ENCODE measurements at regions not wholly inside any gene's neighbourhood (a gene's known extent, or its start where the extent isn't known, plus 50 kb on each side); places are given as distances from the start of the nearest gene placed in this dataset.

DNA sequence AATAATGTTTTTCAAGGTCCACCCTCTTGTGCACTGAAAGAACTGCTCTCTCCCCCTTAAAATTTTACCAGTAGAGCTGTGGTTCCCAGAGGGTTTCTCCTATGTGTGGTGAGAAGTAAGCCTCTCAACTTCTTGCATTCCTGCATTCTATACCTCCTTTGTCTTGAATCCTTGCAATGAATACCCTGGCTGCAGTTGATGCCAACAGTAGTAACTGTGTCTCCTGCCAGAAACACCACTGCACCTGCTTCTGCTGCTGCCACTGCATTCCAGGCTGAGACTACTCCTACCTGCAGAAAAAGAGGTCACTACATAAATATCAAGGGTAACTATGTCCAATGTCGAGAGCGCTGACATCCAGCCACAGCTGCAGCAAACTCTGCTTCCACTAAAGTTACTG, 203.7 kb downstream of the TMEM167A start:
- TF ChIP-seq, protein P1, sequence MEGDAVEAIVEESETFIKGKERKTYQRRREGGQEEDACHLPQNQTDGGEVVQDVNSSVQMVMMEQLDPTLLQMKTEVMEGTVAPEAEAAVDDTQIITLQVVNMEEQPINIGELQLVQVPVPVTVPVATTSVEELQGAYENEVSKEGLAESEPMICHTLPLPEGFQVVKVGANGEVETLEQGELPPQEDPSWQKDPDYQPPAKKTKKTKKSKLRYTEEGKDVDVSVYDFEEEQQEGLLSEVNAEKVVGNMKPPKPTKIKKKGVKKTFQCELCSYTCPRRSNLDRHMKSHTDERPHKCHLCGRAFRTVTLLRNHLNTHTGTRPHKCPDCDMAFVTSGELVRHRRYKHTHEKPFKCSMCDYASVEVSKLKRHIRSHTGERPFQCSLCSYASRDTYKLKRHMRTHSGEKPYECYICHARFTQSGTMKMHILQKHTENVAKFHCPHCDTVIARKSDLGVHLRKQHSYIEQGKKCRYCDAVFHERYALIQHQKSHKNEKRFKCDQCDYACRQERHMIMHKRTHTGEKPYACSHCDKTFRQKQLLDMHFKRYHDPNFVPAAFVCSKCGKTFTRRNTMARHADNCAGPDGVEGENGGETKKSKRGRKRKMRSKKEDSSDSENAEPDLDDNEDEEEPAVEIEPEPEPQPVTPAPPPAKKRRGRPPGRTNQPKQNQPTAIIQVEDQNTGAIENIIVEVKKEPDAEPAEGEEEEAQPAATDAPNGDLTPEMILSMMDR (IDR thresholded peaks at IDR 0.05 in 2 of 3, conservative IDR thresholded peaks at IDR 0.05 in 1 of 3; ENCODE audit: borderline replicate concordance in 1 of 3, insufficient read depth in 1 of 3, low read depth in 2 of 3, low read length in 2 of 3), result no peak
- TF ChIP-seq, protein P2, sequence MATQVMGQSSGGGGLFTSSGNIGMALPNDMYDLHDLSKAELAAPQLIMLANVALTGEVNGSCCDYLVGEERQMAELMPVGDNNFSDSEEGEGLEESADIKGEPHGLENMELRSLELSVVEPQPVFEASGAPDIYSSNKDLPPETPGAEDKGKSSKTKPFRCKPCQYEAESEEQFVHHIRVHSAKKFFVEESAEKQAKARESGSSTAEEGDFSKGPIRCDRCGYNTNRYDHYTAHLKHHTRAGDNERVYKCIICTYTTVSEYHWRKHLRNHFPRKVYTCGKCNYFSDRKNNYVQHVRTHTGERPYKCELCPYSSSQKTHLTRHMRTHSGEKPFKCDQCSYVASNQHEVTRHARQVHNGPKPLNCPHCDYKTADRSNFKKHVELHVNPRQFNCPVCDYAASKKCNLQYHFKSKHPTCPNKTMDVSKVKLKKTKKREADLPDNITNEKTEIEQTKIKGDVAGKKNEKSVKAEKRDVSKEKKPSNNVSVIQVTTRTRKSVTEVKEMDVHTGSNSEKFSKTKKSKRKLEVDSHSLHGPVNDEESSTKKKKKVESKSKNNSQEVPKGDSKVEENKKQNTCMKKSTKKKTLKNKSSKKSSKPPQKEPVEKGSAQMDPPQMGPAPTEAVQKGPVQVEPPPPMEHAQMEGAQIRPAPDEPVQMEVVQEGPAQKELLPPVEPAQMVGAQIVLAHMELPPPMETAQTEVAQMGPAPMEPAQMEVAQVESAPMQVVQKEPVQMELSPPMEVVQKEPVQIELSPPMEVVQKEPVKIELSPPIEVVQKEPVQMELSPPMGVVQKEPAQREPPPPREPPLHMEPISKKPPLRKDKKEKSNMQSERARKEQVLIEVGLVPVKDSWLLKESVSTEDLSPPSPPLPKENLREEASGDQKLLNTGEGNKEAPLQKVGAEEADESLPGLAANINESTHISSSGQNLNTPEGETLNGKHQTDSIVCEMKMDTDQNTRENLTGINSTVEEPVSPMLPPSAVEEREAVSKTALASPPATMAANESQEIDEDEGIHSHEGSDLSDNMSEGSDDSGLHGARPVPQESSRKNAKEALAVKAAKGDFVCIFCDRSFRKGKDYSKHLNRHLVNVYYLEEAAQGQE (IDR thresholded peaks at IDR 0.05; ENCODE audit: low read depth), result no peak
- TF ChIP-seq TCF7L2 (IDR thresholded peaks at IDR 0.05; ENCODE audit: borderline replicate concordance, extremely low read depth, insufficient read depth, insufficient read length) (no peak), CBX3 (IDR thresholded peaks at IDR 0.05; ENCODE audit: low read depth) (no peak), POLR2AphosphoS5 (IDR thresholded peaks at IDR 0.05; ENCODE audit: low read depth, low read length) (no peak), ZFX (IDR thresholded peaks at IDR 0.05) (no peak), EZH2 (IDR thresholded peaks at IDR 0.05) (no peak), POLR2A (IDR thresholded peaks at IDR 0.05; ENCODE audit: borderline replicate concordance, extremely low read depth, insufficient read depth, insufficient read length) (no peak), EGR1 (IDR thresholded peaks at IDR 0.05; ENCODE audit: low read depth) (no peak), ZNF274 (IDR thresholded peaks at IDR 0.05; ENCODE audit: low read depth, low read length) (no peak), JUND (IDR thresholded peaks at IDR 0.05) (no peak)
- TF ChIP-seq, protein P3, sequence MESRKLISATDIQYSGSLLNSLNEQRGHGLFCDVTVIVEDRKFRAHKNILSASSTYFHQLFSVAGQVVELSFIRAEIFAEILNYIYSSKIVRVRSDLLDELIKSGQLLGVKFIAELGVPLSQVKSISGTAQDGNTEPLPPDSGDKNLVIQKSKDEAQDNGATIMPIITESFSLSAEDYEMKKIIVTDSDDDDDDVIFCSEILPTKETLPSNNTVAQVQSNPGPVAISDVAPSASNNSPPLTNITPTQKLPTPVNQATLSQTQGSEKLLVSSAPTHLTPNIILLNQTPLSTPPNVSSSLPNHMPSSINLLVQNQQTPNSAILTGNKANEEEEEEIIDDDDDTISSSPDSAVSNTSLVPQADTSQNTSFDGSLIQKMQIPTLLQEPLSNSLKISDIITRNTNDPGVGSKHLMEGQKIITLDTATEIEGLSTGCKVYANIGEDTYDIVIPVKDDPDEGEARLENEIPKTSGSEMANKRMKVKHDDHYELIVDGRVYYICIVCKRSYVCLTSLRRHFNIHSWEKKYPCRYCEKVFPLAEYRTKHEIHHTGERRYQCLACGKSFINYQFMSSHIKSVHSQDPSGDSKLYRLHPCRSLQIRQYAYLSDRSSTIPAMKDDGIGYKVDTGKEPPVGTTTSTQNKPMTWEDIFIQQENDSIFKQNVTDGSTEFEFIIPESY (IDR thresholded peaks at IDR 0.05; ENCODE audit: extremely low read depth, insufficient replicate concordance, low read length), result no peak
